B cell (primary cell): ENCODE measurements at regions not wholly inside any gene's neighbourhood (a gene's known extent, or its start where the extent isn't known, plus 50 kb on each side); places are given as distances from the start of the nearest gene placed in this dataset.

Experiments used
- ATAC-seq: fragments of 200-7000 bp; cut with Tn5 transposase; one replicate; pipeline ENCODE4 v1.10.0; 2021; ENCODE audit warnings: low read depth, mild to moderate bottlenecking, moderate number of reproducible peaks, moderate library complexity
- CTCF ChIA-PET: fragments of 350-600 bp; sonication (Branson Sonifier 250); formaldehyde crosslinking; loops from one replicate; lab custom pipeline; 2021; ENCODE audit warnings: antibody characterized with exemption, inconsistent platforms; lab: Charles Lee
- POLR2A ChIA-PET: fragments of 350-600 bp; sonication (Branson Sonifier 250); formaldehyde crosslinking; loops from one replicate; lab custom pipeline; 2021; ENCODE audit warnings: antibody characterized with exemption; lab: Charles Lee
- DNase-seq: peaks from one replicate; pipeline ENCODE4 v3.0.0; 2013
- H2AFZ ChIP-seq: 2 replicates; pipeline ENCODE4 v1.6.1; 2012; ENCODE audit warnings: mild to moderate bottlenecking, low read depth, low read length; ENCODE audit not compliant: insufficient read depth, poor library complexity, severe bottlenecking
- H3K27ac ChIP-seq, 2 donors: 1 replicate in 1 of 2; 2 replicates in 1 of 2; pipeline ENCODE4 v1.5.1; 2012 to 2013; ENCODE audit warnings: low read length in 2 of 2, mild to moderate bottlenecking in 2 of 2, moderate library complexity in 1 of 2
- H3K27me3 ChIP-seq, 4 experiments: fragments of 200-600 bp in 1 of 4; sonication (generic) in 1 of 4; replicated peaks in 1 of 4; 1 replicate in 2 of 4; 2 replicates in 2 of 4; pipeline versions ENCODE4 v1.6.1 to v1.7.0; 2013 to 2016; ENCODE audit warnings: low read length in 3 of 4, mild to moderate bottlenecking in 2 of 4, mixed read lengths in 1 of 4, moderate library complexity in 1 of 4; ENCODE audit not compliant: insufficient read depth in 4 of 4, control insufficient read depth in 3 of 4; ENCODE audit errors: control extremely low read depth in 1 of 4
- H3K36me3 ChIP-seq, 2 experiments: replicated peaks in 1 of 2; 1 replicate in 1 of 2; 2 replicates in 1 of 2; pipeline versions ENCODE4 v1.6.1 to v1.7.1; 2013; ENCODE audit warnings: low read length in 1 of 2; ENCODE audit not compliant: insufficient read depth in 2 of 2, control insufficient read depth in 1 of 2; ENCODE audit errors: control extremely low read depth in 1 of 2, extremely low read depth in 1 of 2
- H3K4me1 ChIP-seq, 2 donors: fragments of 200-600 bp in 1 of 2; sonication (generic) in 1 of 2; 1 replicate in 1 of 2; 2 replicates in 1 of 2; pipeline versions ENCODE4 v1.5.1 to v1.6.1; 2013 to 2017; ENCODE audit warnings: low read length in 2 of 2; ENCODE audit not compliant: control insufficient read depth in 2 of 2, insufficient read depth in 2 of 2
- H3K4me2 ChIP-seq: replicated peaks from 2 replicates; pipeline ENCODE3; 2012; ENCODE audit warnings: mild to moderate bottlenecking, low read depth, low read length; ENCODE audit not compliant: poor library complexity, severe bottlenecking
- H3K4me3 ChIP-seq, 5 experiments: fragments of 200-600 bp in 1 of 5; sonication (generic) in 1 of 5; 1 replicate in 3 of 5; 2 replicates in 2 of 5; pipeline versions ENCODE4 v1.5.1 to v1.7.0; 2011 to 2016; ENCODE audit warnings: low read length in 4 of 5, mild to moderate bottlenecking in 4 of 5, low read depth in 2 of 5, control low read depth in 1 of 5, moderate library complexity in 1 of 5; ENCODE audit not compliant: insufficient read depth in 1 of 5; ENCODE audit errors: control extremely low read depth in 1 of 5, extremely low read depth in 1 of 5
- H3K79me2 ChIP-seq: fragments of 200-600 bp; sonication (generic); one replicate; pipeline ENCODE4 v1.6.0; 2016; ENCODE audit warnings: low read length; ENCODE audit not compliant: control insufficient read depth, insufficient read depth
- H3K9ac ChIP-seq: fragments of 200-600 bp; sonication (generic); 2 replicates; pipeline ENCODE4 v1.6.1; 2017; ENCODE audit warnings: mild to moderate bottlenecking, low read length, moderate library complexity
- H3K9me3 ChIP-seq, 3 donors: one replicate each; pipeline versions ENCODE4 v1.6.1 to v1.7.1; 2013; ENCODE audit warnings: low read length in 2 of 3; ENCODE audit not compliant: control insufficient read depth in 2 of 3, insufficient read depth in 1 of 3; ENCODE audit errors: control extremely low read depth in 1 of 3
- H4K20me1 ChIP-seq: 2 replicates; pipeline ENCODE4 v1.6.0; 2012; ENCODE audit warnings: mild to moderate bottlenecking, low read length; ENCODE audit not compliant: insufficient read depth, control insufficient read depth, poor library complexity, severe bottlenecking
- H3K27ac Mint-ChIP-seq: one replicate; pipeline ENCODE4 v1.8.0; 2021; ENCODE audit warnings: mixed read lengths
- H3K27me3 Mint-ChIP-seq: one replicate; pipeline ENCODE4 v1.8.0; 2021; ENCODE audit warnings: mixed read lengths
- H3K4me1 Mint-ChIP-seq: one replicate; pipeline ENCODE4 v1.8.0; 2021; ENCODE audit warnings: mixed read lengths
- H3K4me3 Mint-ChIP-seq: one replicate; pipeline ENCODE4 v1.8.0; 2021; ENCODE audit warnings: mixed read lengths
- H3K9me3 Mint-ChIP-seq: one replicate; pipeline ENCODE4 v1.8.0; 2022; ENCODE audit warnings: mixed read lengths; ENCODE audit not compliant: insufficient read depth
- CTCF ChIP-seq: fragments of 200-600 bp; IDR thresholded peaks from one replicate; pipeline ENCODE4 v1.8.0; 2022; ENCODE audit warnings: antibody characterized with exemption, mild to moderate bottlenecking
- EZH2 ChIP-seq: IDR thresholded peaks from 2 replicates; pipeline ENCODE4 v1.6.1; 2012; ENCODE audit warnings: borderline replicate concordance, low read depth, mild to moderate bottlenecking, moderate library complexity, low read length; ENCODE audit not compliant: insufficient read depth, poor library complexity, severe bottlenecking
- WGBS: methylation state at CpG from one replicate; pipeline ENCODE4 v1.1.5; 2013; ENCODE audit warnings: missing lambda C conversion rate; ENCODE audit not compliant: insufficient coverage; 5-methylcytosine and 5-hydroxymethylcytosine counted together
- intact Hi-C: fragments of 100-400 bp; cut with micrococcal nuclease; formaldehyde crosslinking; loops from one replicate; pipeline ENCODE4 v1.10.0; 2022

GRCh38 chr12:11991604-11992003 is 79.1 kb upstream of the BCL2L14 start:
- TF ChIP-seq CTCF (no peak), EZH2 (no peak)
- Histone ChIP-seq H3K79me2 (no peaks in the 10 kb centered on the region), H3K27me3 (no peaks in the 10 kb centered on the region), H2AFZ (no peak overlapping the region), H3K9ac (no peak overlapping the region), H3K4me3 (no peak overlapping the region), H3K9me3 (peaks cover 0 to 3% (median 0%) of the 10 kb centered on the region in 3 donors), H3K4me2 (no peak overlapping the region), H4K20me1 (no peaks in the 10 kb centered on the region), H3K27ac (no peak overlapping the region), H3K36me3 (no peaks in the 10 kb centered on the region), H3K4me1 (no peaks in the 10 kb centered on the region)
- ChIA-PET CTCF (interaction anchor here (1.4 kb wide), 1 partner anchor 41 kb away, joined by 3 read pairs; no protein-coding TSS in a partner anchor), POLR2A (no interaction called here)
- H3K9me3 Mint-ChIP-seq: no peaks in the 10 kb centered on the region
- H3K4me1 Mint-ChIP-seq: no peaks in the 10 kb centered on the region
- no CpG with 5 or more reads among the region's 4 CpGs for WGBS
- no peak overlapping the region for H3K4me3 Mint-ChIP-seq
- ATAC-seq (no peak), DNase-seq (no peak)
- H3K27me3 Mint-ChIP-seq: no peaks in the 10 kb centered on the region
- intact Hi-C loops: no loop called here
- H3K27ac Mint-ChIP-seq: no peak overlapping the region

GRCh38 chr12:11992515-11992914 is 78.2 kb upstream of the BCL2L14 start:
- POLR2A ChIA-PET: no interaction called here
- WGBS: 100% methylated on average over 2 of the region's 3 CpGs
- no peaks in the 10 kb centered on the region for H3K27me3 Mint-ChIP-seq

More at GRCh38 chr12:11992515-11992914, 78.2 kb upstream of the BCL2L14 start:
- no peak overlapping the region for H3K4me3 ChIP-seq
- Mint-ChIP-seq H3K4me1 (no peaks in the 10 kb centered on the region), H3K27ac (no peak overlapping the region), H3K9me3 (no peaks in the 10 kb centered on the region), H3K4me3 (no peak overlapping the region)
- TF ChIP-seq CTCF (no peak), EZH2 (no peak)
- DNase-seq: no peak
- no peaks in the 10 kb centered on the region for H3K27me3 ChIP-seq
- H3K9me3 ChIP-seq: peaks cover 0 to 3% (median 0%) of the 10 kb centered on the region in 3 donors
- H3K4me1 ChIP-seq: no peaks in the 10 kb centered on the region
- no peak for ATAC-seq
- H3K79me2 ChIP-seq: no peaks in the 10 kb centered on the region
- no peak overlapping the region for H3K9ac ChIP-seq
- H4K20me1 ChIP-seq: no peaks in the 10 kb centered on the region
- H3K27ac ChIP-seq: no peak overlapping the region
- H3K4me2 ChIP-seq: no peak overlapping the region
- intact Hi-C loops: no loop called here
- no peaks in the 10 kb centered on the region for H3K36me3 ChIP-seq
- CTCF ChIA-PET: interaction anchor here (0.6 to 1.4 kb wide), 2 partner anchors 40 to 66 kb away, joined by 3 read pairs; no protein-coding TSS in a partner anchor
- no peak overlapping the region for H2AFZ ChIP-seq
